IMR-90 (cell line): ENCODE measurements at regions not wholly inside any gene's neighbourhood (a gene's known extent, or its start where the extent isn't known, plus 50 kb on each side); places are given as distances from the start of the nearest gene placed in this dataset.

Source experiments
- ATAC-seq: fragments of 200-7000 bp; cut with Tn5 transposase; 2 replicates; pipeline ENCODE4 v1.9.1; 2020; ENCODE audit warnings: low read depth, mild to moderate bottlenecking, moderate library complexity
- BruUV-seq: library from RNA; stranded (reverse); fragments of 400-500 nt; replicated peaks from 2 replicates; lab custom pipeline; 2021; lab: Mats Ljungman, UMichigan
- CTCF ChIA-PET: fragments of 300-600 bp; formaldehyde crosslinking; extraction: SDS; loops from one replicate; lab custom pipeline; 2021; ENCODE audit warnings: antibody characterized with exemption; lab: Yijun Ruan, JAX
- POLR2A ChIA-PET: fragments of 300-600 bp; sonication (Branson Sonifier 250); formaldehyde crosslinking; loops from one replicate; lab custom pipeline; 2022; ENCODE audit warnings: antibody characterized with exemption; ENCODE audit not compliant: unreplicated experiment; lab: Charles Lee
- DNase-seq: peaks from one replicate; pipeline ENCODE4 v3.0.0; 2013
- H2AFZ ChIP-seq: replicated peaks from 2 replicates; pipeline ENCODE3; 2013; ENCODE audit warnings: low read length, mild to moderate bottlenecking; ENCODE audit not compliant: poor library complexity
- H2AK5ac ChIP-seq: 2 replicates; pipeline ENCODE4 v1.6.1; 2013; ENCODE audit warnings: low read depth, low read length, inconsistent platforms
- H2AK9ac ChIP-seq: replicated peaks from 2 replicates; pipeline ENCODE3; 2013; ENCODE audit warnings: mild to moderate bottlenecking, low read depth, low read length, moderate library complexity; ENCODE audit not compliant: poor library complexity
- H2BK120ac ChIP-seq: 2 replicates; pipeline ENCODE4 v1.6.1; 2013; ENCODE audit warnings: low read depth, low read length, inconsistent platforms
- H2BK15ac ChIP-seq: 3 replicates; pipeline ENCODE4 v1.6.1; 2013; ENCODE audit warnings: low read depth, low read length, inconsistent platforms
- H2BK20ac ChIP-seq: 2 replicates; pipeline ENCODE4 v1.6.1; 2013; ENCODE audit warnings: low read depth, mild to moderate bottlenecking, inconsistent platforms, low read length, moderate library complexity
- H2BK5ac ChIP-seq: 2 replicates; pipeline ENCODE4 v1.6.1; 2013; ENCODE audit warnings: mild to moderate bottlenecking, low read depth, low read length, inconsistent platforms; ENCODE audit not compliant: poor library complexity, severe bottlenecking
- H3K14ac ChIP-seq: replicated peaks from 2 replicates; pipeline ENCODE4 v1.6.1; 2013; ENCODE audit warnings: low read depth, low read length, inconsistent platforms
- H3K18ac ChIP-seq: 2 replicates; pipeline ENCODE4 v1.6.1; 2013; ENCODE audit warnings: low read depth, low read length, control low read depth
- H3K23ac ChIP-seq: 2 replicates; pipeline ENCODE4 v1.6.1; 2013; ENCODE audit warnings: low read depth, low read length, inconsistent platforms
- H3K27ac ChIP-seq: 2 replicates; pipeline ENCODE4 v1.5.1; 2013; ENCODE audit warnings: mild to moderate bottlenecking, control low read depth, low read length; ENCODE audit not compliant: insufficient read depth
- H3K27me3 ChIP-seq: 2 replicates; pipeline ENCODE4 v1.6.1; 2013; ENCODE audit warnings: low read length; ENCODE audit not compliant: control insufficient read depth, insufficient read depth
- H3K36me3 ChIP-seq: 2 replicates; pipeline ENCODE4 v1.6.1; 2013; ENCODE audit warnings: low read length, mixed read lengths; ENCODE audit not compliant: control insufficient read depth, insufficient read depth
- H3K4ac ChIP-seq: 2 replicates; pipeline ENCODE4 v1.6.1; 2013; ENCODE audit warnings: low read depth, low read length, inconsistent platforms
- H3K4me1 ChIP-seq: 2 replicates; pipeline ENCODE4 v1.6.1; 2013; ENCODE audit warnings: low read length, mixed read lengths; ENCODE audit not compliant: control insufficient read depth, insufficient read depth
- H3K4me2 ChIP-seq: 2 replicates; pipeline ENCODE4 v1.6.1; 2013; ENCODE audit warnings: low read depth, mild to moderate bottlenecking, control low read depth, low read length, moderate library complexity
- H3K4me3 ChIP-seq: 2 replicates; pipeline ENCODE4 v1.5.1; 2013; ENCODE audit warnings: low read depth, mild to moderate bottlenecking, control low read depth, low read length, moderate library complexity; ENCODE audit not compliant: insufficient read depth
- H3K56ac ChIP-seq: 2 replicates; pipeline ENCODE4 v1.6.1; 2013; ENCODE audit warnings: low read length, inconsistent platforms; ENCODE audit not compliant: insufficient read depth; ENCODE audit errors: extremely low read depth
- H3K79me1 ChIP-seq, 2 experiments: 2 replicates each; pipeline ENCODE4 v1.6.1; 2013; ENCODE audit warnings: low read length in 2 of 2, inconsistent platforms in 1 of 2, low read depth in 1 of 2
- H3K9ac ChIP-seq: 2 replicates; pipeline ENCODE4 v1.6.1; 2013; ENCODE audit warnings: low read depth, low read length, control low read depth
- H3K9me1 ChIP-seq: 2 replicates; pipeline ENCODE4 v1.6.1; 2013; ENCODE audit warnings: low read length, inconsistent platforms; ENCODE audit not compliant: insufficient read depth
- H3K9me3 ChIP-seq: 2 replicates; pipeline ENCODE4 v1.6.1; 2013; ENCODE audit warnings: low read length; ENCODE audit not compliant: control insufficient read depth, insufficient read depth
- H4K20me1 ChIP-seq: 2 replicates; pipeline ENCODE4 v1.6.1; 2013; ENCODE audit warnings: low read length, inconsistent platforms; ENCODE audit not compliant: insufficient read depth
- H4K5ac ChIP-seq: 2 replicates; pipeline ENCODE4 v1.6.1; 2013; ENCODE audit warnings: mild to moderate bottlenecking, low read depth, low read length, control low read depth
- H4K8ac ChIP-seq, 2 experiments: 2 replicates each; pipeline ENCODE4 v1.6.1; 2013; ENCODE audit warnings: low read depth in 2 of 2, low read length in 2 of 2, control low read depth in 1 of 2, inconsistent platforms in 1 of 2
- H4K91ac ChIP-seq: 2 replicates; pipeline ENCODE4 v1.6.1; 2013; ENCODE audit warnings: low read depth, low read length, inconsistent platforms; ENCODE audit not compliant: insufficient read depth
- BHLHE40 ChIP-seq: fragments of 150-350 bp; IDR thresholded peaks from 2 replicates; pipeline ENCODE4 v1.6.1; 2016; ENCODE audit warnings: mild to moderate bottlenecking, low read depth, low read length
- CHD1 ChIP-seq: IDR thresholded peaks from 2 replicates; pipeline ENCODE4 v1.6.1; 2012; ENCODE audit warnings: low read depth, low read length, improper control_type of control experiment
- CTCF ChIP-seq: conservative IDR thresholded peaks from 2 replicates; pipeline ENCODE4 v1.5.1; 2012; ENCODE audit warnings: mild to moderate bottlenecking, low read depth, low read length, improper control_type of control experiment
- ELK1 ChIP-seq: fragments of 150-350 bp; IDR thresholded peaks from 2 replicates; pipeline ENCODE4 v1.6.1; 2016; ENCODE audit warnings: low read depth, mild to moderate bottlenecking, low read length, moderate library complexity, borderline replicate concordance
- FOS ChIP-seq: fragments of 150-350 bp; IDR thresholded peaks from 2 replicates; pipeline ENCODE4 v1.6.1; 2016; ENCODE audit warnings: low read depth, low read length
- MAFK ChIP-seq: IDR thresholded peaks from 2 replicates; pipeline ENCODE4 v1.6.1; 2012; ENCODE audit warnings: low read depth, low read length, improper control_type of control experiment
- MAZ ChIP-seq: IDR thresholded peaks from 2 replicates; pipeline ENCODE4 v1.6.1; 2012; ENCODE audit warnings: low read depth, mild to moderate bottlenecking, low read length, improper control_type of control experiment, moderate library complexity, borderline replicate concordance
- NFE2L2 ChIP-seq: fragments of 150-350 bp; IDR thresholded peaks from 2 replicates; pipeline ENCODE4 v1.6.1; 2016; ENCODE audit warnings: low read depth, mild to moderate bottlenecking, low read length
- POLR2A ChIP-seq: IDR thresholded peaks from 2 replicates; pipeline ENCODE4 v1.6.1; 2012; ENCODE audit warnings: mild to moderate bottlenecking, low read depth, low read length
- RCOR1 ChIP-seq: IDR thresholded peaks from 2 replicates; pipeline ENCODE4 v1.6.1; 2012; ENCODE audit warnings: mild to moderate bottlenecking, low read length, improper control_type of control experiment; ENCODE audit not compliant: insufficient replicate concordance
- dilution Hi-C: fragments of 300-500 bp; cut with HindIII; formaldehyde crosslinking; loops from one replicate; pipeline ENCODE4 v1.14.3; 2018; ENCODE audit warnings: low sequenced_read_pairs; ENCODE audit not compliant: unreplicated experiment
- in situ Hi-C: fragments of 300-500 bp; cut with MboI; formaldehyde crosslinking; loops from 3 replicates; pipeline ENCODE4 v1.14.3; 2019; ENCODE audit warnings: low sequenced_read_pairs, inconsistent platforms, mixed read lengths
- intact Hi-C: fragments of 100-400 bp; cut with micrococcal nuclease; formaldehyde crosslinking; loops from 2 replicates; pipeline ENCODE4 v1.10.0; 2022

GRCh38 chrX:139299309-139299708 lies 231.2 kb upstream of the F9 start:
- DNase-seq (no peak), ATAC-seq (no peak)
- no peak overlapping the region for H3K56ac ChIP-seq
- no peak overlapping the region for H3K9ac ChIP-seq
- TF ChIP-seq CTCF = no peak
- TF ChIP-seq NFE2L2 = no peak
- TF ChIP-seq RCOR1 = no peak
- TF ChIP-seq FOS = no peak
- TF ChIP-seq POLR2A = no peak
- TF ChIP-seq BHLHE40 = no peak
- TF ChIP-seq MAZ = no peak
- no peak for TF ChIP-seq CHD1
- no peak for TF ChIP-seq ELK1
- TF ChIP-seq MAFK = no peak
- H2BK15ac ChIP-seq = no peak overlapping the region
- no peak overlapping the region for H3K18ac ChIP-seq
- H2BK120ac ChIP-seq = no peak overlapping the region
- H2BK5ac ChIP-seq = no peak overlapping the region
- H4K20me1 ChIP-seq = no peaks in the 10 kb centered on the region
- no peak overlapping the region for H2AK9ac ChIP-seq
- H3K9me3 ChIP-seq = no peaks in the 10 kb centered on the region
- H2AFZ ChIP-seq = no peak overlapping the region
- no peak overlapping the region for H3K4me2 ChIP-seq
- no peak overlapping the region for H4K5ac ChIP-seq
- H3K14ac ChIP-seq = no peak overlapping the region
- no peak overlapping the region for H2AK5ac ChIP-seq
- H3K27ac ChIP-seq = no peak overlapping the region
- POLR2A ChIA-PET = no interaction called here
- CTCF ChIA-PET = no interaction called here
- H4K91ac ChIP-seq = no peak overlapping the region
- H3K36me3 ChIP-seq = no peaks in the 10 kb centered on the region
- no peak overlapping the region for H3K4ac ChIP-seq
- in situ Hi-C loops (no loop called here), dilution Hi-C loops (no loop called here), intact Hi-C loops (no loop called here)
- H2BK20ac ChIP-seq = no peak overlapping the region
- H4K8ac ChIP-seq = no peak overlapping the region
- H3K27me3 ChIP-seq = no peaks in the 10 kb centered on the region
- H3K23ac ChIP-seq = no peak overlapping the region
- no TSS peak for BruUV-seq
- no peaks in the 10 kb centered on the region for H3K79me1 ChIP-seq
- no peaks in the 10 kb centered on the region for H3K4me1 ChIP-seq
- no peak overlapping the region for H3K4me3 ChIP-seq
- H3K9me1 ChIP-seq = no peaks in the 10 kb centered on the region
